GM19468 (cell line): ENCODE measurements at regions not wholly inside any gene's neighbourhood (a gene's known extent, or its start where the extent isn't known, plus 50 kb on each side); places are given as distances from the start of the nearest gene placed in this dataset.

Experiments used
- ATAC-seq: cut with Tn5 transposase; IDR thresholded peaks from one replicate; pipeline ENCODE4 v1.9.1; 2021; ENCODE audit warnings: mild to moderate bottlenecking, moderate library complexity, moderate number of reproducible peaks; ENCODE audit not compliant: unreplicated experiment; ENCODE audit errors: extremely low read depth

DNA sequence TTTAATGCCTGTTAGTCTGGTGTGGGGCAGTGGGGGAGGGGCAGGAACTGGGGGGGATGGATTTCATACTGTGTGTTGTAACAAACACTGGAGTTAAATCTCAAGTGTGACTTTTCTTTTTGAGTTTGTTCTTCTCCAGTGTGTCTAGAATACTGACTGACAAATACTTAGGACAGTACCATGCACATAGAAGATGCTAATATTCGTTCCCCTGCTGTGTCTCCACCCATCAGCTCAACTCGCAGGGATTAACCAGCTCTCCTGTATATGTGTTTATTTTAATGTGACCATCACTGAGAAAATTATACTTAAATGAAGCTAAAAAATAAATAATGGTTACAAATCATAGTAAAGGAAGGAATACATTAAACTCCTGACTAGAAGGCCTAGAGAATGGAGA lies 150.9 kb upstream of the E2F8 start:
- ATAC-seq, result no peak

DNA sequence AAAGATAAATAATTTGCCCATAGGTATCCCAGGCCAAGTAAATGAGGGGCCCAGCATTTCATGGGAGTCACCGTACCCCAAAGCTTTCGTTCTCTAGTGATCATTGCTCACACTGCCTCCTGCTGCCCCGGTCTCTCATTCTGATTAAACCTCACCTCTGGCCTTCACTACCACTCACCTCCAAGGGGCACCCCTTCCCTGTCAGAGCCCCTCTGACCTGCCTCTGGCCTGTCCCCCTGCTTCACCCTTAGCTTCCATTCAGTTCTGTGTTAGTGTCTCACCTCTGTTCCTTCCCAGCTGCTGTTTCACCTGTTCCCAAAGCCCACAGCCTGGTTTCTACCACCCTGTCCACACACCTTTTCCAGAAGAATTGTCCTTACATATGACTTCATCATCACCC lies 150.3 kb upstream of the E2F8 start:
- no peak for ATAC-seq

- no peak for ATAC-seq
Observed at GRCh38 chr11:19389787-19390303, 149.1 kb upstream of the E2F8 start.

- ATAC-seq, result no peak
Observed at GRCh38 chr11:19382131-19382611, 141.4 kb upstream of the E2F8 start.

- ATAC-seq, result no peak
Observed at GRCh38 chr11:19380375-19380774, 139.6 kb upstream of the E2F8 start.

GRCh38 chr11:19379465-19379864 lies 138.7 kb upstream of the E2F8 start:
- no peak for ATAC-seq

GRCh38 chr11:19378814-19379213 lies 138.1 kb upstream of the E2F8 start:
- no peak for ATAC-seq

- ATAC-seq, result no peak
Observed at GRCh38 chr11:19377881-19378280, 137.1 kb upstream of the E2F8 start.

GRCh38 chr11:19375440-19375839 lies 134.7 kb upstream of the E2F8 start:
- no peak for ATAC-seq

DNA sequence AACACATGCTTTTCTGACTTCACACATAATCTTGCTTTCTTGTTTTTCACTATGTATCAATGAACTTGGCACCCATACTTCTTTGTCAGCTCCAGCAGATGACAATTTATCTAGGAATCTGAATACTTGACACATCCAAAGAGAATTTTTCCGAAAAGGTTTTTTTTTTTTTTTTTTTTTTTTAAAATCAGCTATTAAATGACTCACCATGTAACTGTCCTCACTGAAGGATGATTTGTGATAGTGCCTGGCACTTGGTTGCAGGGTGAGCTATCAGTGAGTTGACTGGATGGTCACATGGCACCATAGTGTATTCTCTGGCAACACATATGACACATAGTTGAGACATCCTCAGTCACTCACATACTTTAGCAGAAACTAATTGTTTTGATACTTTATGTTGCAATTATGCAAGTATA lies 133.4 kb upstream of the E2F8 start:
- ATAC-seq, result no peak

- no peak for ATAC-seq
Observed at GRCh38 chr11:19372381-19372780, 131.6 kb upstream of the E2F8 start.

DNA sequence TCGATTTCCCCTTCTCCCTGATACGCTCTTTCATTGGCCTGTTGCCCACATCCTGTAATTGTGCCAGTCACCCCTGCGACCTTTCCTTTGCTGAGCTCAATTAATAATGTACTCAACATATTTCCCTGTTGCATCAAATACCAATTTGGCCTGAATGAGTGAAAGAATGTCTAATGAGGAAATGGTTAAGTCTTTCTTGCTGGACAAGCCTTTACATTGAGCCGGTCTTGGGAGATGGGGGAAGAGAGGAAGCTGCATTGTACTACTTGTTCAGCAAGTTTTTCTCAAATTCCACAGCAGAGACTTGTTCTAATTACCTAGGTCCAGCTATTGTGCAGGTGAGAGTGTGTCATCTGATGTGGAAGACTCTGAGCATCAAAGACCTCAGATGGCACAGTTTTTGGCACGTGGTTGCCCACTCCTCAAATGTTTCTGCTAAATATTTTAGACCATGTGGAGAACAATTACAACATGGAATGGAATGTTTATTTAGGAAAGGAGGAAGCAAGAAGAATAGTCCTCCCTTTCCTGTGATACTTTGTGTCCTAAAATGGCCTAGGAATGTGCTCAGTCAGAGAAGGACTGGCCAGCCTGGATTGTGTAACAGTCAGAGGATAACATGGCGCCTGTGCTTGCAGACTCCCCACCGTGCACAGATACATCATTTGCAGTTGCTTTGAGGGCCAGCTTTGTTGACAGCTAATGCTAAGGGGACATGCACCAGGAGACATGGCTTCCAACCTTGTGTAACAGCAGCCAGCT lies 129.5 kb upstream of the E2F8 start:
- ATAC-seq, result no peak

- ATAC-seq, result no peak
Observed at GRCh38 chr11:19368726-19369375, 128.1 kb upstream of the E2F8 start.

DNA sequence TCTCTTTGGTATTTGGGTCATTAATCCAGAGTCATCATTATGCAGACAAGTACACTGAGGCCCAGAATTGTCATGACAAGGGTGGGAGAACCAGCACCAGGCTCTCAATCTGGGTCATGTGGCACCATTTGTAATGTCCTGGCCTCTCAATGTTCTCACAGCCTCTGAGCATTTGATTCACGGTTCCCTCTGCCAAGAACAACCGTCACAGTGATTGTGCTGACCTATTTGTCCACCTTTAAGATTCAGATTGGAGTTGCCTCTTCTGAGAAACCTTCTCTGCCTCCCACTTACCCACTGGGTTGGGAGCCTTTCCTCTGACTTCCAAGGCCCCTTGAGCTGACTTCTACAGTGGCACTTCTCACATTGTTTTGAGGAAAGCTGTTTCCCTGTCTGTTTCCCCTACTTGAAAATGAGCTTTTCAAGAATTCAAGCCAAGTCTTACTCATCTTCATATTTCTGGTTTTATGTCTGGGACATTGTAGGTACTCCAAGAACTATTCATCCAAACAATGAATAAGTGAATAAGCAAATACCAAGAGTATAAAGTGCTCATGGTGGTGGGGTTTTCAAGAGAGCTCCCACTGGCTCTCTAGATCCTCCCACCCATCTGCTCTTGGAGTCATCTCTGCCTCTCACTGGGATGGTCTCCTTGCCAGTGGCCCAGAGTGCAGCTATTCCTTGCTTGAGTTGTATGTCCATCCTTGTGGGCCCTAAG lies 126.4 kb upstream of the E2F8 start:
- ATAC-seq, result no peak

- ATAC-seq, result no peak
Observed at GRCh38 chr11:19365743-19366410, 125.1 kb upstream of the E2F8 start.

GRCh38 chr11:19359221-19360000 lies 118.7 kb upstream of the E2F8 start:
- no peak for ATAC-seq

DNA sequence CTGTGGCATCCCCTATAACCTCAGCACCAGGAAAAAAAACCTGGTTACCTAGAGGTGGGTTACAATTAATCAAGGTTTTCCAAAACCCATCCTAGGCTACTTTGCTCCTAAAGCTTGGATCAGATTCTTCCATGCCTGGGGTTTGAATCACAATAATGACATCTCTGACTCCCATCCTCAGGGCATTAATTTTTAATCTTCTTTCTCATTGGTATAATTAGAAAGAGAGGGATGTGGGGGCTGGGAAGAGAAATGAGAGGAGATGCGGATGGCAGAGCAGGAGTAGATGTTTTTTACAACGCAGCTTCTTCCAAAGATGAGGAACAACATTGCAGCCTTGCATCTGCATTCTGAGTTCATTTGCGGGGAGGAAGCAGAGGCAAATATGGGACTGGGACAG lies 117.2 kb upstream of the E2F8 start:
- no peak for ATAC-seq

- ATAC-seq, result no peak
Observed at GRCh38 chr11:19355601-19356000, 114.9 kb upstream of the E2F8 start.

- no peak for ATAC-seq
Observed at GRCh38 chr11:19353287-19353850, 112.6 kb upstream of the E2F8 start.
